Ovary (tissue), 7 donors: ENCODE measurements at regions not wholly inside any gene's neighbourhood (a gene's known extent, or its start where the extent isn't known, plus 50 kb on each side); places are given as distances from the start of the nearest gene placed in this dataset.

Source experiments
- DNase-seq, 5 donors: peaks; one replicate each; pipeline ENCODE4 v3.0.0-alpha.2; 2019 to 2020
- H3K27ac ChIP-seq, 2 donors: fragments of 200-600 bp; one replicate each; pipeline versions ENCODE4 v1.5.1 to v1.8.0; 2019 to 2022
- H3K27me3 ChIP-seq: fragments of 200-600 bp; one replicate; pipeline ENCODE4 v1.8.0; 2022
- H3K36me3 ChIP-seq: fragments of 200-600 bp; sonication (generic); one replicate; pipeline ENCODE4 v1.5.1; 2019
- H3K4me1 ChIP-seq: one replicate; pipeline ENCODE4 v1.8.1; 2013; ENCODE audit warnings: mild to moderate bottlenecking, moderate library complexity; ENCODE audit not compliant: insufficient read depth
- H3K4me3 ChIP-seq: fragments of 200-600 bp; sonication (generic); one replicate; pipeline ENCODE4 v1.5.1; 2017
- H3K9me3 ChIP-seq, 2 donors: fragments of 200-600 bp in 1 of 2; sonication (generic) in 1 of 2; one replicate each; pipeline versions ENCODE4 v1.5.1 to v1.8.1; 2013 to 2019; ENCODE audit warnings: mild to moderate bottlenecking in 1 of 2, moderate library complexity in 1 of 2
- EP300 ChIP-seq: sonication (generic); formaldehyde crosslinking; IDR thresholded peaks from one replicate; pipeline ENCODE4 v1.6.1; 2017; ENCODE audit warnings: antibody characterized with exemption
- POLR2A ChIP-seq: fragments of 450-650 bp; IDR thresholded peaks from one replicate; pipeline ENCODE4 v1.6.1; 2017; ENCODE audit warnings: antibody characterized with exemption, mild to moderate bottlenecking, moderate library complexity
- WGBS, 3 donors: extraction: QIAGEN DNeasy Blood & Tissue Kit in 1 of 3; methylation state at CpG; one replicate each; pipeline versions ENCODE4 v1.1.5 to v1.1.7; 2013 to 2017; 5-methylcytosine and 5-hydroxymethylcytosine counted together
- intact Hi-C, 4 donors: fragments of 100-400 bp; cut with DNase I; formaldehyde crosslinking; loops; one replicate each; pipeline versions ENCODE4 v1.11.0 to v1.15.1; 2022 to 2023
- TF ChIP-seq, protein P1 (sequence below), 3 donors: fragments of 450-650 bp in 2 of 3; fragments of 200-600 bp in 1 of 3; IDR thresholded peaks; one replicate each; pipeline versions ENCODE4 v1.5.1 to v1.8.0; 2016 to 2022; ENCODE audit warnings: antibody characterized with exemption in 3 of 3, mild to moderate bottlenecking in 1 of 3
- donor health status: DM: no; HTN: no; CAD: no; lungs with moderate emphysema.
- donor health status: DM: no; HTN: no; CAD: no.
- donor health status: Bipolar disorder and iron deficiency.
- donor health status: DM: no; HTN: no; CAD: no.
- donor health status: DM: yes; HTN: yes; CAD: no.

DNA sequence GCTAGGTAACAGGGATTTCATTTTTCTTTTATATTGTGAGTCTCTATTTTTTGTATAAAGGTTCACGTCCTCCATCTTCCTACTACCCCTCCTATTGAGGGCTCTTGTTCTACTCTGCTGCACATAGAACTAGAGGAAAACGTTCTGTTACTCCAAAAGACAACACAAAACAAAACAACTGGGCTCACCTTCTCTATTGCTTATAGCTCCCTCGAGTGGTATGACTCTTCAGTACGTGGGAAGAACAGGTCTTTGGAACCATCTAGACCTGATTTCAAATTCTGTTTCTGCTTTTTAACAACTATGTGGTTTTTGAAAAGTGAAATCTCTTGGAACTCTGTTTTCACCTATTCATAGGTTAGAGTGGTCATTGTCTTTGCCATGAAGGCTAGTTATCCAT lies 515.3 kb downstream of the SOX2 start:
- no peaks in the 10 kb centered on the region for H3K27me3 ChIP-seq
- intact Hi-C loops = loop anchor here in 1 of 4 donors (2.0 kb wide), 1 partner anchor 24 kb away; no protein-coding TSS in a partner anchor
- TF ChIP-seq EP300 = no peak
- TF ChIP-seq POLR2A = no peak
- TF ChIP-seq, protein P1, sequence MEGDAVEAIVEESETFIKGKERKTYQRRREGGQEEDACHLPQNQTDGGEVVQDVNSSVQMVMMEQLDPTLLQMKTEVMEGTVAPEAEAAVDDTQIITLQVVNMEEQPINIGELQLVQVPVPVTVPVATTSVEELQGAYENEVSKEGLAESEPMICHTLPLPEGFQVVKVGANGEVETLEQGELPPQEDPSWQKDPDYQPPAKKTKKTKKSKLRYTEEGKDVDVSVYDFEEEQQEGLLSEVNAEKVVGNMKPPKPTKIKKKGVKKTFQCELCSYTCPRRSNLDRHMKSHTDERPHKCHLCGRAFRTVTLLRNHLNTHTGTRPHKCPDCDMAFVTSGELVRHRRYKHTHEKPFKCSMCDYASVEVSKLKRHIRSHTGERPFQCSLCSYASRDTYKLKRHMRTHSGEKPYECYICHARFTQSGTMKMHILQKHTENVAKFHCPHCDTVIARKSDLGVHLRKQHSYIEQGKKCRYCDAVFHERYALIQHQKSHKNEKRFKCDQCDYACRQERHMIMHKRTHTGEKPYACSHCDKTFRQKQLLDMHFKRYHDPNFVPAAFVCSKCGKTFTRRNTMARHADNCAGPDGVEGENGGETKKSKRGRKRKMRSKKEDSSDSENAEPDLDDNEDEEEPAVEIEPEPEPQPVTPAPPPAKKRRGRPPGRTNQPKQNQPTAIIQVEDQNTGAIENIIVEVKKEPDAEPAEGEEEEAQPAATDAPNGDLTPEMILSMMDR (IDR thresholded peaks at IDR 0.05) = no peak
- H3K4me3 ChIP-seq = no peak overlapping the region
- no peak overlapping the region for H3K27ac ChIP-seq
- no peaks in the 10 kb centered on the region for H3K9me3 ChIP-seq
- 37 to 43% (median 42%) methylated on average over 4 of the region's 4 CpGs for WGBS, 3 donors
- no peaks in the 10 kb centered on the region for H3K4me1 ChIP-seq
- H3K36me3 ChIP-seq = no peaks in the 10 kb centered on the region
- DNase-seq = no peak

DNA sequence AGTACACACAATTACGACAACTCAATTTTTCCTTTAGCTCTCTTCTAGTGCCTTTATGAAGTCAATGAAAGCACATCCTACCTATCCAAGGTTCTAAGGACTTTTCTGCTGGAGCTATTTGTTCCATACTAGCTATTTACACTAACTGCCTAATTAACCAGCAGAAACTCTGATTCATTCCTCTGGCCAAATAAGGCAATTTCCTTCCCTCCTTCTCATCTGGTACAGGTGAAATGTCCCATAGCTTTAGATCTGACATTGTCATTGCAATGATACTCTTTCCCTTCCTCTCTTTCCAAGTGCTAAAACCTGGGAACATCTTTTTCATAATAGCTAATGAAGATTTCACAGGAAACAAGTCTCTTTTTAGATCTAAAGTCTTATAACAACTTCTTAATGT lies 521.7 kb downstream of the SOX2 start:
- no peak overlapping the region for H3K4me3 ChIP-seq
- H3K27ac ChIP-seq = no peak overlapping the region
- WGBS, 3 donors = 91 to 95% (median 93%) methylated on average over 1 of the region's 1 CpG
- no peak for DNase-seq
- H3K27me3 ChIP-seq = no peaks in the 10 kb centered on the region
- no peaks in the 10 kb centered on the region for H3K4me1 ChIP-seq
- H3K36me3 ChIP-seq = no peaks in the 10 kb centered on the region
- intact Hi-C loops = no loop called here
- H3K9me3 ChIP-seq = no peaks in the 10 kb centered on the region
- TF ChIP-seq, protein P1 (IDR thresholded peaks at IDR 0.05) = no peak
- TF ChIP-seq POLR2A = no peak
- TF ChIP-seq EP300 = no peak

DNA sequence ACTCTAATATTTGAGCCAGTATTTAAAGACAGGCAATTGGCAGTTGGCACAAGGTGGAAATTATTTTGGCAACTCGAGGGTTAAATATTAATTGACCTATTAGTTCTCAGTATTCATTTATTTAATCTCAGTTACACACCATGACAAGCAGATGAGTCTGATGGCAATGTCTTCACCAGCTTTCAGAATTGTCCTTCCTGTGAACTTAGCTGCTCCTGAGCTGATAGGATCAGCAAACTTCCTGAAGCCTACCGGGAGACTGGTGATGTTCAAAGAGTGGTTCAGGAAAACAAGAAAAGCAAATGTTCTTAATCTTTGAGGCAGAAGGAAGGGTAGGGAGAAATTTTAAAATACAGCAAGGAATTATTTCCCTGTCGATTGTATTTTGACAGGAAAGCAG lies 522.2 kb downstream of the SOX2 start:
- Histone ChIP-seq H3K27ac (no peak overlapping the region), H3K27me3 (no peaks in the 10 kb centered on the region), H3K9me3 (no peaks in the 10 kb centered on the region), H3K4me3 (no peak overlapping the region), H3K4me1 (no peaks in the 10 kb centered on the region), H3K36me3 (no peaks in the 10 kb centered on the region)
- 49 to 61% (median 52%) methylated on average over 3 of the region's 3 CpGs for WGBS, 3 donors
- DNase-seq = no peak
- TF ChIP-seq EP300 (no peak), POLR2A (no peak)
- TF ChIP-seq, protein P1 (IDR thresholded peaks at IDR 0.05) = no peak
- intact Hi-C loops = no loop called here

DNA sequence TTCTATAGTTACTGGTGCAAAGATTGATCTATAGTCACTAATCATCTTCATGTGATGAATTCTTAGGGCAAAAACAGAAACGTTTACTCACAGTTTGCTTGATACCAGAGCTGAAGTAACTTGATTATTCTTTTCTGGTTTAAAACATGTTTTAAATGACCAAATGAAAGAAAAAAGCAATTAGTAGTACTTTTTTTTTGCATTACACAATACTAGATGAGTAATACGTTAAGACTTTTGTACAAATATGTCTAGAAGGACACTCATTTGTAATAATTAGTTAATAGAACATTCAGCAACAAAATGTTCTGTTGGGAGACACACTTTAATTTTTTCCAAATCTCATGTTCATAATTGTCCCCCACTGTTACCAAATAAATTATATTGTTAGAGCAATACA lies 523.2 kb downstream of the SOX2 start:
- no peak for DNase-seq
- Histone ChIP-seq H3K36me3 (no peaks in the 10 kb centered on the region), H3K27ac (no peak overlapping the region), H3K4me3 (no peak overlapping the region), H3K4me1 (no peaks in the 10 kb centered on the region), H3K9me3 (no peaks in the 10 kb centered on the region), H3K27me3 (no peaks in the 10 kb centered on the region)
- intact Hi-C loops = no loop called here
- TF ChIP-seq POLR2A (no peak), EP300 (no peak)
- TF ChIP-seq, protein P1 (IDR thresholded peaks at IDR 0.05) = no peak
- 31 to 43% (median 36%) methylated on average over 2 of the region's 2 CpGs for WGBS, 3 donors

DNA sequence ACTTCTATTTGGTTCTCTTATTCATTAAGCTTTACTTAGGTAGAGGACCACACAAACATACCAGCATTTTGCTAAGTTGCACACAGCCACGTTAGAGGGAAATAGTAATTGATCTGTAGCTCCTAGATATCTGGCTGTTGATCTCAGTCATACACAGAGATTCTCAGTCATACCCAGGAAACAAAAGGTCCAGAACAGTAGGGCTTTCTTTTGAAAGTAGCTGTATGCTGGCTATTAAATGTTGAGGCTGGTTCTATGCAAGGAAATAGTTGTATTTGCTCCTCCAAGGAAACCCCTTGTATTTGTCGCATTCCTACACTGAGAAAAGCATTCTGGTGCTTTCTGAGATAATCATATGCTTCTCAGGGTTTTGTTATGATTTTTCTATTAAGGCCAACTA lies 523.8 kb downstream of the SOX2 start:
- Histone ChIP-seq H3K4me1 (no peaks in the 10 kb centered on the region), H3K36me3 (no peaks in the 10 kb centered on the region), H3K27me3 (no peaks in the 10 kb centered on the region), H3K9me3 (no peaks in the 10 kb centered on the region), H3K4me3 (no peak overlapping the region), H3K27ac (no peak overlapping the region)
- 63 to 74% (median 67%) methylated on average over 2 of the region's 2 CpGs for WGBS, 3 donors
- no peak for TF ChIP-seq EP300
- no peak for TF ChIP-seq POLR2A
- TF ChIP-seq, protein P1 (IDR thresholded peaks at IDR 0.05) = no peak
- no peak for DNase-seq
- intact Hi-C loops = no loop called here
